Activated CD8-positive, alpha-beta memory T cell treated with anti-CD3 and anti-CD28 coated beads, Interleukin-2, amount 50 U/mL, for 24 hours (primary cell): ENCODE measurements at regions not wholly inside any gene's neighbourhood (a gene's known extent, or its start where the extent isn't known, plus 50 kb on each side); places are given as distances from the start of the nearest gene placed in this dataset.

Experiments used
- DNase-seq: peaks from one replicate; pipeline ENCODE4 v3.0.0-alpha.2; 2020; ENCODE audit errors: extremely low read depth

DNA sequence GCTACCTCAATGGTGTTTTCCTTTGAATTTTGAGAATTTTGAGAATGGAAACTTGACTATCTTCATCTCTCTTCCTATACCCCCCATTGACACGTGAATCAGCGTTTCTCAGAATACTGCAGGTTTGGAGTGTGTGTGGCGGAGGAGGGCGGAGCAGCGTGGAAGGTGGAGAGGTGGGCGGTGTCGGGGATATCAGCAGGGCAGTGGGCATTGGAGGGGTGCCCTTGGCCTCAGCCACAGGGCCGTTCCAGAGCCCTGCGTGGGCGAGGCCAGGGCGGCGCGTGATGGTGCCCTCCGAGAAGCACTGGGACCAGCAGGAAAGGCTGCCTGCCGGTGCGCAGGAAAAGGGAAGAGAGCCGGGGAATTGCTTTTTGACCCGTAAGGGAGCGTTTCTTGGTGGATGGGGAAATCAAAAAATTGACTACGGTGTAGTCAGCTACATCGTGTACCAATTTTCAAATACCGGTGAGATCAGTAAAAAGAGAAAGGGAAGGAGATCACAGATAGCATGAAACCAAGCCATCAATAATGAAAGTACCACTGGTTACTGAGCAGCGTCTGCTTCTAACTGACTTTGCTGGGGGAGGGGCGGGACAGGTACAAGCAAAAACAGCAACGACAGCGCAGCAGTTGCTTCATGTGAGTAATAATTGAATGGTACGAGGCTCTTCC, 82.7 kb upstream of the DUSP22 start:
- DNase-seq, result no peak

DNA sequence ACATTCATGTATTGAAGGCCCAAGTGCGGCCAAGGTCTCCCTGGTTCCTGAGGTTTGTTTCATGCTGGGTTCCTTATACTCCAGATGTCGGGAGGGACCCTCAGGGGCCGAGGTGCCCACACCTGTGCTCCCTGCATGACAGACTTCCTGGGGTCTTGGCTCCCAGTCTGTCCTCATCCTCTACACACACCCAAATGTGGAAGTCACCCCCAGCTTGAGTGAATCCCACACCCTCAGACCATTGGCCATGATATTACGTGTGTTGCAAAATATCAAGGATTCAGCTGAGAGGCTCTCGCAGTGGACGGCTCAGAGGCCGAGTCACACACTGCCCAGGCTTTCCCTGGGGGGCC, 82.2 kb upstream of the DUSP22 start:
- no peak for DNase-seq

- DNase-seq, result no peak
Measured at GRCh38 chr6:210778-211374, 81.4 kb upstream of the DUSP22 start.

GRCh38 chr6:211871-212497, 80.3 kb upstream of the DUSP22 start:
- DNase-seq, result no peak

GRCh38 chr6:213284-213683, 79.0 kb upstream of the DUSP22 start:
- no peak for DNase-seq

GRCh38 chr6:214428-214827, 77.9 kb upstream of the DUSP22 start:
- no peak for DNase-seq

GRCh38 chr6:215335-216034, 76.8 kb upstream of the DUSP22 start:
- DNase-seq, result peak; percentile 54

DNA sequence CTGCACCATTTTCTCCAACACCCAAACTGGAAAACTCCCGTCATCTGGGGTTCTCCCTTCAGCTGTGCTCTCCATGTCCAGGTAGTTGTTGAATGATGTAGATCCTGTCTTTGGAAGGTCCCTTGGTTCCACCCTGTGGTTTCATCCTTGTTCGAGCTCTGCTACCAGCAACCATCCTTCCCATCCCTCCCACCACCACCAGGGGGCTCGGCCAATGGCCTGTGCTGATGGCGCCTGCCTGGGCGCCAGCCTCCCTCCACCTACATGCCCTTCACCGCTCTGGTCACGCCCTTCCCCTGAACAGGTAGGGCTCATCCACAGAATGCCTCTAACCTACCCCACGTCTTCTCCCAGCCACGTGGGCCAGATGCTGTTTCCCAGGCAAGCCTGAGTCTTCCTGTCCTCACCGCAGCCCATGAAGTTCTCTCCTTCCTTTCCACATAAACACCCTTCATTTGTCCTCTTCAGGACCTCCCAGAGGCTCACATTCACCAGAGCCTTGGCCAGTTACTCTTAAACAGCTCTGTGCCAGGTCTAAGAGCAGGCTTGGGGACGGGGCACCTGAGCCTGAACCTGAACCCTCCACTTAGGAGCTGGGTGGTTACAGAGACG, 75.1 kb upstream of the DUSP22 start:
- no peak for DNase-seq

GRCh38 chr6:218153-219018, 73.9 kb upstream of the DUSP22 start:
- DNase-seq, result no peak

GRCh38 chr6:219019-219570, 73.2 kb upstream of the DUSP22 start:
- no peak for DNase-seq

DNA sequence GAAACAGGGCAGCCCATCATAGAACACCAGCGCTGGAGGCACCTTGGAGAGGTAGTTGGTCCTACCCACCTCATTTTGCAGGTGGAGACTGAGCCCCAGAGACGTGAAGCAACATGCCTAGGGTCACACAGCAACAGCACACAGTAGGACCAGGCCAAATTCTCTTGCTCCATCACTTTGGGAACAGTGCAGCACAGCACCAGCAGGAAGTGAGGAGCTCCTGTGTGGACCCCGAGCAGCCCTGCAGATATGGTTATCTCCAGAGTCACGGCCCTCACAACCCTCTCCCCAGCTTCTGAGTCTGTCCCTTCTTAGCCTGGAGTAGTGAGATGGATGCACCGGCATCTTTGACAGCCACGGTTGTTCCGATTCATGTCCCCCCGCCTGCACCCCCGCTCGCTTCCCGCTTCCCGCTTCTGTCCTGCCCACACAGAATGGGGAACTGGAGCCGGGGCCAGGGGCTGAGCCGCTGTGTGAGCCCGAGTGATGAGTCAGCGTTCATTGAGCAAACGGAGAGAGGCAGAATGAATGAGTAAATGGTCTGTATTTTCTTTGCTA, 72.6 kb upstream of the DUSP22 start:
- no peak for DNase-seq

DNA sequence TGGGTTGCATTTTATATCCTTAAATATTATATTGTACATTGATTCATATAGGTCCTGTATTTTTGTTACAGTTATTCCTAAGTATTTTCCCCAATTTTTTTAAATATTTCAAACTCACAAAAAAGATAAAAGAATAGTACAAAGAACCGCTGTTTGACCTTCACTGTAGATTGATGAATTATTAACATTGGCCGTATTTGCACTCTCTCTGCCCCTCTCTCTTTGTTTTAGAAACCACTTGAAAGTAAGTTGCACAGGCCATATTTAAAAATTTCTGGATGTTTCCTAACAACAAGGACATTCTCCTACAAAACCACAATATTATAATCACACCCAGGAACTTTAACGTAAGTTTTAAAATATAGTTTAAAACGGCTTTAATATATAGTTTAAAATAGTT, 72.0 kb upstream of the DUSP22 start:
- no peak for DNase-seq

DNA sequence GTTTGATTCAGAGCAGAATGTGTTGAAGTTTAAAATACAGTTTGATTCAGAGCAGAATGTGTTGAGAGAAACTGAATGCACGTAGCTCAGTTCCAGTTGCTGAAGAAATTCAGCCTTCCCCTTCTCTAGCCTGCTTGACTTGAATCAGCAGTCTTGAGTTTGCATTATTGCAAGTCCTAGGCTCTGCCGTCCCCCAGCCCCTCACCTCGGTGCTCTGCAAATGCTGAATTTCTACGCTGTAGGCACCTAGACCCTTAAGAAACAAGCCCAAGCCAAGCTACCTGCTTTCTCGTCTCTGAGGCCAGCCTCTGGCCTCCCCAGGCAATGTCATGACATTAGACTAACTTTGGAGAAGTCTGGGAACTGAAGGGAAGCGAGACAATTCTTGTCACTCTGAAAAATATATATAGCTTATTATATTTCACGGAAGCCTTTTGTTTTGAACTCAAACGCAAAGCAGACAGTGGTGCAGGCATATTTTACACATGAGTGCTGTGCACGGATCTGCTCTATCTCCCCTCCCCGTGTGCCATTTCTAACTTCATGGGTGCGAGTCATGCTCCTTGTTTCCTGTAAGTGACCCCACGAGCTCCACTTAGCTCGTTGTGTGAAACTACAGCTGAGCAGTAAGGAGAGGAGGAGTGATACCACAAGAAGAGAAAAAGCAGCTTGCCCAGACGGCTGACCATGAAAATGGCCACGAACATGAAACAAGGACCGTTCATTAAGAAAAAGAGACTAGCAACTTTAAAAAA, 71.4 kb upstream of the DUSP22 start:
- no peak for DNase-seq

GRCh38 chr6:221531-222349, 70.5 kb upstream of the DUSP22 start:
- no peak for DNase-seq

DNA sequence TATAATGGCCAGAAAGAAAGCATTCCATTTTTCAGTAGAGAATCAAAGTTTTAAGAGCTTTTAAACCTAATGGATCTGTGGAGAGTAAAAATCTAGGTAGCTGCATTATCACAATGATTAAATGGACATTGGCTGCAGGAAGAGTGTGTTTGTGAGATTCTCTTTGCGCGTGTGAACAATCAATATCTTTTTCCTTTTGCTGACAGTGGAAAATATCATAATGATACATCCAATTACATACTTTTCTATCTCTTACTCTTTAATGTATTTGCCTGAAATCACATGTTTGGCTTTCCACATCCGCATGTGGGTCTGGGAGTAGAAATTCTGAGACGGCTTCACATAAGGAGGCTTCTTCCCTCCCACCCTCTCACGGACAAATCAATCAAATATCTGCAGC, 69.8 kb upstream of the DUSP22 start:
- DNase-seq, result no peak

GRCh38 chr6:223136-223535, 69.2 kb upstream of the DUSP22 start:
- no peak for DNase-seq

DNA sequence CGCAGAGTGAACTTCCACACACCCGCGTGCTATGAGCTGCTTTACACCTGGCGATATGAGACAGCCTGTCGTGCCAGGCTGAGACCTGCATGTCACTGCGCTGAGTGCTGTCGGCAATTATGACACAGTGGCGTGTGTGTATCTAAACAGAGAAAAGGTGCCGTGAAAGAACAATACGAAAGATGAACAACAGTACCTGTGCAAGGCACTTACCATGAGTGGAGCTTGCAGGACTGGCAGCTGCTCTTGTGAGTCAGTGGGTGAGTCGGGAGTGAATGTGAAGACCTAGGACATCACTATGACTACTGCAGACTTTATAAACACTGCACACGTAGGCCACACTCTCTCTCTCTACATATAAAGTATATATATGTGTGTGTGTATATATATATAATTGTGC, 68.5 kb upstream of the DUSP22 start:
- DNase-seq, result no peak

GRCh38 chr6:224350-224749, 67.9 kb upstream of the DUSP22 start:
- DNase-seq, result no peak

GRCh38 chr6:225121-225721, 67.1 kb upstream of the DUSP22 start:
- DNase-seq, result peak; percentile 43
